ENCODE measurements at regions not wholly inside any gene's neighbourhood (a gene's known extent, or its start where the extent isn't known, plus 50 kb on each side); places are given as distances from the start of the nearest gene placed in this dataset.

DNA sequence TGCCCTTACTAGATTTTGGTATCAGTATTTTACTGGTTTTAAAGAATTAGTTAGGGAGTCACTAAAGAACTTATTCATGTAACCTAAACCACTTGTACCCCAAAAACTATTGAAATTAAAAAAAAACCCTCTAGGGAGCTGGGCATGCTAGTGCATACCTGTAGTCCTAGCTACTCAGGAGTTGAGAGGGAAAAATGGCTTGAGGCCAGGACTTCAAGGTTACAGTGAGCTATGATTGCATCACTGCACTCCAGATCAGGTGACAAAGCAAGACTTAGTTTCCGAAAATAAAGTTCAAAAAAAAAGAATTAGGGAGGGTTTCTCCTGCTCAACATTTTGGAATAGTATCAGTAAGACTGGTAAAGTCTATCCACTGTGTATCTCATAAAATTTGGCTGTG, 364.4 kb upstream of the LUZP2 start:
- Histone ChIP-seq H3K36me3 (ENCODE audit: control insufficient read depth in 4 of 4, insufficient read depth in 4 of 4, low read length in 3 of 4) (no peaks in the 10 kb centered on the region), H3K27ac (ENCODE audit: insufficient read depth in 1 of 2, low read depth in 1 of 2, low read length in 2 of 2, poor library complexity in 1 of 2, severe bottlenecking in 2 of 2) (no peak overlapping the region), H3K4me3 (ENCODE audit: control insufficient read depth in 1 of 7, extremely low read depth in 1 of 7, insufficient read depth in 4 of 7, low read depth in 2 of 7, low read length in 6 of 7) (no peak overlapping the region), H3K27me3 (replicated peaks in 2 of 5; ENCODE audit: control insufficient read depth in 4 of 5, insufficient read depth in 5 of 5, low read length in 4 of 5) (no peaks in the 10 kb centered on the region), H3K9me3 (ENCODE audit: control extremely low read depth in 1 of 5, control insufficient read depth in 4 of 5, insufficient read depth in 2 of 5, low read depth in 1 of 5, low read length in 4 of 5) (no peaks in the 10 kb centered on the region), H3K4me1 (ENCODE audit: control extremely low read depth in 1 of 4, control insufficient read depth in 4 of 4, insufficient read depth in 4 of 4, low read length in 3 of 4) (no peaks in the 10 kb centered on the region)
- CTCF ChIA-PET: interaction anchor here (0.6 kb wide), 1 partner anchor 877 kb away, joined by 3 read pairs; no protein-coding TSS in a partner anchor
- DNase-seq: no peak
- POLR2A ChIA-PET: no interaction called here
- WGBS (ENCODE audit: insufficient coverage): 100% methylated on average over 1 of the region's 1 CpG

DNA sequence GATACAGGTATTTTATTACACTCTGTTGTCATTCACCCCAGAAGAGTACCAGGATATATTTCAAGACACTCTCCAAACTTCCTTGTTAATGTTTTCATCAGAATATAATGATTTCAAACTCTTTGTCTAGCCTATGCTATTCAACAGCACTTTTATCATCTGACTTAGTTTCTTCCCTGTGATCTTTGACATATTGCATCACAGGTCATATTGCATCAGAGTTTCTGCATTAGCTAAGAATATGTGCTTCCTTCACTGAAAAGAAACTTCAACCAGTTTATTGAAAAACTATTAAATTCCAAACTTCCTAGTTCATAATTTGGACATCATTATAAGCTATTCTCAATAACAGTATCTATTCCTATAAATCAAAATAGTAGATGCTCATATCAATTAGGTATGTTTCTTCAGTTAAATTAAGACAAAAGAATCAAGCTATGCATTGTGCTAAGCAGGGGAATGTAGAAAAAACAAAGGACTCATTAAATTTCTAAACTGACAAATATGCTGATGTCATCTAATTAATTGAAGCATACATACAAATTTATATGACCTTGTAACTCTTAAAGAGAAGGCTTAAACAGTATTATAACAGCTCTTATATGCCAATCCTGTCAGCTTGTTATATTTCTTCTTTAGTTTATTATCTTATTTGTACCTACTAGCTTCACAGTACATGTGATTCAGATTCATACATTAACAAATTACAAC, 361.8 kb upstream of the LUZP2 start:
- no peaks in the 10 kb centered on the region for H3K27me3 ChIP-seq (replicated peaks in 2 of 5; ENCODE audit: control insufficient read depth in 4 of 5, insufficient read depth in 5 of 5, low read length in 4 of 5)
- no peak overlapping the region for H3K27ac ChIP-seq (ENCODE audit: insufficient read depth in 1 of 2, low read depth in 1 of 2, low read length in 2 of 2, poor library complexity in 1 of 2, severe bottlenecking in 2 of 2)
- POLR2A ChIA-PET: no interaction called here
- H3K4me1 ChIP-seq (ENCODE audit: control extremely low read depth in 1 of 4, control insufficient read depth in 4 of 4, insufficient read depth in 4 of 4, low read length in 3 of 4): no peaks in the 10 kb centered on the region
- no peak for DNase-seq
- H3K4me3 ChIP-seq (ENCODE audit: control insufficient read depth in 1 of 7, extremely low read depth in 1 of 7, insufficient read depth in 4 of 7, low read depth in 2 of 7, low read length in 6 of 7): no peak overlapping the region
- H3K9me3 ChIP-seq (ENCODE audit: control extremely low read depth in 1 of 5, control insufficient read depth in 4 of 5, insufficient read depth in 2 of 5, low read depth in 1 of 5, low read length in 4 of 5): no peaks in the 10 kb centered on the region
- CTCF ChIA-PET: no interaction called here
- H3K36me3 ChIP-seq (ENCODE audit: control insufficient read depth in 4 of 4, insufficient read depth in 4 of 4, low read length in 3 of 4): no peaks in the 10 kb centered on the region

DNA sequence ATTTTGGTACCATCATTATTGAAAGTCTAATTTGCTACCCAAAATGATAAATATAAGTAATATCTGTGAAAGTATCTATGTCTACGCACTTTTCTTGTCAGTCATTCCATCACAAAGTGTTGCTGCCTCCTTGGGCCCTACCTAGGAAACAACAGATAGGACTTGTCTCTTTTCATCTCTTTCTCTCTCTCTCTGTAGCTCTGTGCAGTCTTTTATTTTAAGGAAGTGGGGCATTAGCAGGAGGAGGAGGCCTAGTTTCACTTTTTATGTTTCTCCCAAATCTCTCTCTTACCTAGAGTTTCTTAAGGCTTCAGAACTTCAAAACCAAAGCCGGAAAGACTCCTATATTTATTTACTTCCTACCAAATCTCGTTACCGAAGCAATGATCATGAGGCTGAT, 354.8 kb upstream of the LUZP2 start:
- Histone ChIP-seq H3K36me3 (ENCODE audit: control insufficient read depth in 4 of 4, insufficient read depth in 4 of 4, low read length in 3 of 4) (no peaks in the 10 kb centered on the region), H3K4me1 (ENCODE audit: control extremely low read depth in 1 of 4, control insufficient read depth in 4 of 4, insufficient read depth in 4 of 4, low read length in 3 of 4) (no peaks in the 10 kb centered on the region), H3K4me3 (ENCODE audit: control insufficient read depth in 1 of 7, extremely low read depth in 1 of 7, insufficient read depth in 4 of 7, low read depth in 2 of 7, low read length in 6 of 7) (no peak overlapping the region), H3K27ac (ENCODE audit: insufficient read depth in 1 of 2, low read depth in 1 of 2, low read length in 2 of 2, poor library complexity in 1 of 2, severe bottlenecking in 2 of 2) (no peak overlapping the region), H3K27me3 (replicated peaks in 2 of 5; ENCODE audit: control insufficient read depth in 4 of 5, insufficient read depth in 5 of 5, low read length in 4 of 5) (no peaks in the 10 kb centered on the region), H3K9me3 (ENCODE audit: control extremely low read depth in 1 of 5, control insufficient read depth in 4 of 5, insufficient read depth in 2 of 5, low read depth in 1 of 5, low read length in 4 of 5) (no peaks in the 10 kb centered on the region)
- no peak for DNase-seq
- WGBS (ENCODE audit: insufficient coverage): 100% methylated on average over 1 of the region's 4 CpGs
- ChIA-PET POLR2A (no interaction called here), CTCF (interaction anchor here (1.2 kb wide), 1 partner anchor 16 kb away, joined by 3 read pairs; no protein-coding TSS in a partner anchor)

DNA sequence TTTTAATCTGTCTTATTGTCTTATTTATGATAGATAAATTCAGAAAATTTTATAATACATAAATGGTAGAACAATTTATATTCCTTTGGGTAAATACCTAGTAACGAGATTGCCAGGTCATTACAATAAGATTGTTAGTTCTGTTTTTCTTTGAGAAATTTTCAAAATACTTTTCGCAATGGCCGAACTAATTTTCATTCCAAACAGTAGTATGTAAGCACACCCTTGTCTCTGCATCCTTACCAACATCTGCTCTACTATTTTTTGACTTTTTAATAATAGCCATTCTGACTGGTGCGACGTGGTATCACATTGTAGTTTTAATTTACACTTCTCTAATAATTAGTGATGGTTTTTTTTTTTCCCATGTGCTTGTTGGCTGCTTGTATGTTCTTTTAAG, 351.4 kb upstream of the LUZP2 start:
- WGBS (ENCODE audit: insufficient coverage): 43% methylated on average over 2 of the region's 5 CpGs
- ChIA-PET POLR2A (no interaction called here), CTCF (no interaction called here)
- H3K4me3 ChIP-seq (ENCODE audit: control insufficient read depth in 1 of 7, extremely low read depth in 1 of 7, insufficient read depth in 4 of 7, low read depth in 2 of 7, low read length in 6 of 7): no peak overlapping the region
- no peaks in the 10 kb centered on the region for H3K9me3 ChIP-seq (ENCODE audit: control extremely low read depth in 1 of 5, control insufficient read depth in 4 of 5, insufficient read depth in 2 of 5, low read depth in 1 of 5, low read length in 4 of 5)
- no peaks in the 10 kb centered on the region for H3K36me3 ChIP-seq (ENCODE audit: control insufficient read depth in 4 of 4, insufficient read depth in 4 of 4, low read length in 3 of 4)
- H3K27me3 ChIP-seq (replicated peaks in 2 of 5; ENCODE audit: control insufficient read depth in 4 of 5, insufficient read depth in 5 of 5, low read length in 4 of 5): no peaks in the 10 kb centered on the region
- DNase-seq: no peak
- no peak overlapping the region for H3K27ac ChIP-seq (ENCODE audit: insufficient read depth in 1 of 2, low read depth in 1 of 2, low read length in 2 of 2, poor library complexity in 1 of 2, severe bottlenecking in 2 of 2)
- no peaks in the 10 kb centered on the region for H3K4me1 ChIP-seq (ENCODE audit: control extremely low read depth in 1 of 4, control insufficient read depth in 4 of 4, insufficient read depth in 4 of 4, low read length in 3 of 4)

DNA sequence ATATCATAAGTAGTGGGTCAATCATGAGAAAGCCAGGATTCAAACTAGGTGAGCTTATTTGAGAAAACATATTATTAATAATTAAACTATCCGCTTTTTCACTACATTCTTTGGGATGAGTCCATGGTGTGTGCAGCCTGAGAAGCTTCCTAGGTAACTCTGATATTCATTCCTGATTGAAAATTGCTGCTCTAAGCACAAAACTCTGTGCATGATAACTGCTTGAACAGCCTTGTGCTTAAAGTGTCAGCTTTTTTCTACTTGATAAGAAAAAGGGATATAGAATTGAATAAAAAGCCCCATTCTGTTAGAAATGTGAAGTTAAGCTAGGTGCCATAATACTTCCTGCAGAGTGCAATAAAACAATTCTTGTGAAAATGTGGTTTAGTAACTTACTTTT, 343.5 kb upstream of the LUZP2 start:
- Histone ChIP-seq H3K9me3 (ENCODE audit: control extremely low read depth in 1 of 5, control insufficient read depth in 4 of 5, insufficient read depth in 2 of 5, low read depth in 1 of 5, low read length in 4 of 5) (no peaks in the 10 kb centered on the region), H3K4me3 (ENCODE audit: control insufficient read depth in 1 of 7, extremely low read depth in 1 of 7, insufficient read depth in 4 of 7, low read depth in 2 of 7, low read length in 6 of 7) (no peak overlapping the region), H3K27ac (ENCODE audit: insufficient read depth in 1 of 2, low read depth in 1 of 2, low read length in 2 of 2, poor library complexity in 1 of 2, severe bottlenecking in 2 of 2) (no peak overlapping the region), H3K27me3 (replicated peaks in 2 of 5; ENCODE audit: control insufficient read depth in 4 of 5, insufficient read depth in 5 of 5, low read length in 4 of 5) (no peaks in the 10 kb centered on the region), H3K36me3 (ENCODE audit: control insufficient read depth in 4 of 4, insufficient read depth in 4 of 4, low read length in 3 of 4) (no peaks in the 10 kb centered on the region), H3K4me1 (ENCODE audit: control extremely low read depth in 1 of 4, control insufficient read depth in 4 of 4, insufficient read depth in 4 of 4, low read length in 3 of 4) (no peaks in the 10 kb centered on the region)
- DNase-seq: no peak
- ChIA-PET CTCF (no interaction called here), POLR2A (no interaction called here)
- WGBS (ENCODE audit: insufficient coverage): no CpG with 5 or more reads among the region's 1 CpG

DNA sequence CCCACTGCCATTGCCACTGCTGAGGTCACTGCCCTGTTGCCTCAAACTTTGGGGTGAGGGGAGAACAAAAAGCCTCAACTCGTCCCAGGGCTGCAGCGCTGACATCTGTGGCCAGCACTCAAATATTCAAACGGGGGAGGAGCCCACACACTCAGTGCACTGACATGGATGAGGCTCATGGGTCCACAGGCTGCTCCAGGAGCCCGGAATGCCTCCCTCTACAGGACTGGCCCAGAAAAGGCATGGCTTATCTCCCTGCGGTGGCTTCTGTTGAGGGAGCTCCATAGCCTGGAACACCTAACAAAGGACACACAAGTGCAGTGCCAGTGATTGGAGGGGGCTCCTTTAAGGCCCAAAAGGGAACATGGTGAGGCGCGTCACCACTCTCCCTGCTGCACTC, 341.1 kb upstream of the LUZP2 start:
- Histone ChIP-seq H3K27ac (ENCODE audit: insufficient read depth in 1 of 2, low read depth in 1 of 2, low read length in 2 of 2, poor library complexity in 1 of 2, severe bottlenecking in 2 of 2) (no peak overlapping the region), H3K9me3 (ENCODE audit: control extremely low read depth in 1 of 5, control insufficient read depth in 4 of 5, insufficient read depth in 2 of 5, low read depth in 1 of 5, low read length in 4 of 5) (no peaks in the 10 kb centered on the region), H3K36me3 (ENCODE audit: control insufficient read depth in 4 of 4, insufficient read depth in 4 of 4, low read length in 3 of 4) (no peaks in the 10 kb centered on the region), H3K4me1 (ENCODE audit: control extremely low read depth in 1 of 4, control insufficient read depth in 4 of 4, insufficient read depth in 4 of 4, low read length in 3 of 4) (no peaks in the 10 kb centered on the region), H3K4me3 (ENCODE audit: control insufficient read depth in 1 of 7, extremely low read depth in 1 of 7, insufficient read depth in 4 of 7, low read depth in 2 of 7, low read length in 6 of 7) (no peak overlapping the region), H3K27me3 (replicated peaks in 2 of 5; ENCODE audit: control insufficient read depth in 4 of 5, insufficient read depth in 5 of 5, low read length in 4 of 5) (no peaks in the 10 kb centered on the region)
- no peak for DNase-seq
- ChIA-PET CTCF (no interaction called here), POLR2A (no interaction called here)
- WGBS (ENCODE audit: insufficient coverage): 96% methylated on average over 3 of the region's 7 CpGs

DNA sequence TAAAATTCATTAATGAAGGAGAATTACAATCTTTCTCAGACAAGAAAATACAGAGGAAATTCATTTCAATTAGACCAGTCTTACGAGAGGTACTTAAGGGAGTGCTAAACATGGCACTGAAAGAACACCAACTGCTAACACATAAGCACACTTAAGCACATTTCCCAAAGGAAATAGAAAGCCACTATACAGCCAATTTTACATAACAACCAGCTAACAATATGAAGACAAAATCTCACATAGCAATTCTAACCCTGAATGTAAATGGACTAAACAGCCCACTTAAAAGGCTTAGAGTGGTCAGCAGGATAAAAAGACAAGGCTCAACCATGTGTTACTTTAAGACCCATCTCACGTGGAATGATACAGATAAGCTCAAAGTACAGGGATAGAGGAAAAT, 339.5 kb upstream of the LUZP2 start:
- no peaks in the 10 kb centered on the region for H3K27me3 ChIP-seq (replicated peaks in 2 of 5; ENCODE audit: control insufficient read depth in 4 of 5, insufficient read depth in 5 of 5, low read length in 4 of 5)
- H3K27ac ChIP-seq (ENCODE audit: insufficient read depth in 1 of 2, low read depth in 1 of 2, low read length in 2 of 2, poor library complexity in 1 of 2, severe bottlenecking in 2 of 2): no peak overlapping the region
- POLR2A ChIA-PET: no interaction called here
- H3K36me3 ChIP-seq (ENCODE audit: control insufficient read depth in 4 of 4, insufficient read depth in 4 of 4, low read length in 3 of 4): no peaks in the 10 kb centered on the region
- no peaks in the 10 kb centered on the region for H3K9me3 ChIP-seq (ENCODE audit: control extremely low read depth in 1 of 5, control insufficient read depth in 4 of 5, insufficient read depth in 2 of 5, low read depth in 1 of 5, low read length in 4 of 5)
- CTCF ChIA-PET: interaction anchor here (1.2 kb wide), 1 partner anchor 16 kb away, joined by 3 read pairs; no protein-coding TSS in a partner anchor
- H3K4me1 ChIP-seq (ENCODE audit: control extremely low read depth in 1 of 4, control insufficient read depth in 4 of 4, insufficient read depth in 4 of 4, low read length in 3 of 4): no peaks in the 10 kb centered on the region
- H3K4me3 ChIP-seq (ENCODE audit: control insufficient read depth in 1 of 7, extremely low read depth in 1 of 7, insufficient read depth in 4 of 7, low read depth in 2 of 7, low read length in 6 of 7): no peak overlapping the region
- DNase-seq: no peak
- WGBS (ENCODE audit: insufficient coverage): 50% methylated on average over 2 of the region's 2 CpGs
